Thyroid gland (tissue), 4 donors: ENCODE measurements at regions not wholly inside any gene's neighbourhood (a gene's known extent, or its start where the extent isn't known, plus 50 kb on each side); places are given as distances from the start of the nearest gene placed in this dataset.

Experiments used
- DNase-seq, 2 donors: peaks; one replicate each; pipeline ENCODE4 v3.0.0-alpha.2; 2019
- H3K27ac ChIP-seq, 3 donors: fragments of 200-600 bp; sonication (generic); 1 replicate in 2 of 3; 2 replicates in 1 of 3; pipeline ENCODE4 v1.5.1; 2016 to 2019; ENCODE audit warnings: mild to moderate bottlenecking in 1 of 3, moderate library complexity in 1 of 3
- H3K27me3 ChIP-seq: fragments of 200-600 bp; sonication (generic); one replicate; pipeline ENCODE4 v1.5.1; 2019
- H3K36me3 ChIP-seq, 2 donors: fragments of 200-600 bp; sonication (generic); one replicate each; pipeline ENCODE4 v1.5.1; 2016 to 2019
- H3K4me1 ChIP-seq, 2 donors: fragments of 200-600 bp; sonication (generic); one replicate each; pipeline ENCODE4 v1.5.1; 2017 to 2019
- H3K4me3 ChIP-seq, 3 donors: fragments of 200-600 bp; sonication (generic); replicated peaks in 1 of 3; 1 replicate in 2 of 3; 2 replicates in 1 of 3; pipeline ENCODE4 v1.5.1; 2016; ENCODE audit warnings: mild to moderate bottlenecking in 1 of 3
- H3K9me3 ChIP-seq: fragments of 200-600 bp; sonication (generic); one replicate; pipeline ENCODE4 v1.5.1; 2017
- CTCF ChIP-seq, 6 experiments: fragments of 200-600 bp in 3 of 6; fragments of 450-650 bp in 3 of 6; sonication (generic) in 3 of 6; IDR thresholded peaks; one replicate each; pipeline ENCODE4 v1.5.1; 2016 to 2019; ENCODE audit warnings: antibody characterized with exemption in 6 of 6, mild to moderate bottlenecking in 2 of 6, inconsistent platforms in 1 of 6, moderate library complexity in 1 of 6
- POLR2A ChIP-seq, 2 donors: fragments of 450-650 bp; IDR thresholded peaks; one replicate each; pipeline ENCODE4 v1.6.1; 2017; ENCODE audit warnings: antibody characterized with exemption in 2 of 2, mild to moderate bottlenecking in 2 of 2, moderate library complexity in 1 of 2
- WGBS, 2 donors: methylation state at CpG; one replicate each; pipeline ENCODE4 v1.1.5; 2017; 5-methylcytosine and 5-hydroxymethylcytosine counted together
- intact Hi-C: fragments of 100-400 bp; cut with DNase I; formaldehyde crosslinking; loops from one replicate; pipeline ENCODE4 v1.15.1; 2023

- WGBS, 2 donors, result 62 to 68% methylated on average over 3 of the region's 3 CpGs
- Histone ChIP-seq H3K9me3 (no peaks in the 10 kb centered on the region), H3K4me3 (no peak overlapping the region), H3K36me3 (no peaks in the 10 kb centered on the region), H3K27me3 (no peaks in the 10 kb centered on the region), H3K4me1 (peaks cover 0 to 27% of the 10 kb centered on the region in 2 donors), H3K27ac (peak overlapping the region; percentile 15 to 67 (median 62))
- TF ChIP-seq POLR2A (IDR thresholded peaks at IDR 0.05), result no peak
- TF ChIP-seq CTCF (IDR thresholded peaks at IDR 0.05), result no peak
- DNase-seq, result peak; percentile 50 to 77
- intact Hi-C loops, result no loop called here
These were observed 128.5 kb upstream of the HS3ST2 start for GRCh38 chr16:22685459-22685830.

- no peak for TF ChIP-seq POLR2A (IDR thresholded peaks at IDR 0.05)
- no peak for TF ChIP-seq CTCF (IDR thresholded peaks at IDR 0.05)
- Histone ChIP-seq H3K27me3 (no peaks in the 10 kb centered on the region), H3K4me3 (no peak overlapping the region), H3K36me3 (no peaks in the 10 kb centered on the region), H3K4me1 (peaks cover 0 to 27% of the 10 kb centered on the region in 2 donors), H3K27ac (no peak overlapping the region), H3K9me3 (no peaks in the 10 kb centered on the region)
- DNase-seq, result no peak
- intact Hi-C loops, result no loop called here
- WGBS, 2 donors, result 48 to 51% methylated on average over 2 of the region's 2 CpGs
These were observed 126.9 kb upstream of the HS3ST2 start for GRCh38 chr16:22687031-22687530.

GRCh38 chr16:22688463-22688862 lies 125.5 kb upstream of the HS3ST2 start:
- H3K27me3 ChIP-seq, result no peaks in the 10 kb centered on the region
- intact Hi-C loops, result no loop called here
- DNase-seq, result no peak
- TF ChIP-seq CTCF (IDR thresholded peaks at IDR 0.05), result no peak
- no peak for TF ChIP-seq POLR2A (IDR thresholded peaks at IDR 0.05)
- no peak overlapping the region for H3K27ac ChIP-seq
- no peaks in the 10 kb centered on the region for H3K36me3 ChIP-seq
- no peak overlapping the region for H3K4me3 ChIP-seq
- H3K4me1 ChIP-seq, result peaks cover 0 to 27% of the 10 kb centered on the region in 2 donors
- WGBS, 2 donors, result 91 to 92% methylated on average over 2 of the region's 2 CpGs
- H3K9me3 ChIP-seq, result no peaks in the 10 kb centered on the region

- DNase-seq, result no peak
- Histone ChIP-seq H3K27me3 (no peaks in the 10 kb centered on the region), H3K4me3 (no peak overlapping the region), H3K36me3 (no peaks in the 10 kb centered on the region), H3K9me3 (no peaks in the 10 kb centered on the region), H3K4me1 (peaks cover 0 to 25% of the 10 kb centered on the region in 2 donors), H3K27ac (no peak overlapping the region)
- TF ChIP-seq CTCF (IDR thresholded peaks at IDR 0.05) (no peak), POLR2A (IDR thresholded peaks at IDR 0.05) (no peak)
- intact Hi-C loops, result no loop called here
- WGBS, 2 donors, result 84 to 96% methylated on average over 1 of the region's 1 CpG
These were observed 125.0 kb upstream of the HS3ST2 start for GRCh38 chr16:22688930-22689329.

- H3K27me3 ChIP-seq, result no peaks in the 10 kb centered on the region
- no peak overlapping the region for H3K4me3 ChIP-seq
- H3K4me1 ChIP-seq, result peaks cover 0 to 16% of the 10 kb centered on the region in 2 donors
- 84 to 88% methylated on average over 3 of the region's 3 CpGs for WGBS, 2 donors
- no peak for DNase-seq
- no peak overlapping the region for H3K27ac ChIP-seq
- no peaks in the 10 kb centered on the region for H3K9me3 ChIP-seq
- TF ChIP-seq POLR2A (IDR thresholded peaks at IDR 0.05) (no peak), CTCF (IDR thresholded peaks at IDR 0.05) (no peak)
- H3K36me3 ChIP-seq, result no peaks in the 10 kb centered on the region
- intact Hi-C loops, result no loop called here
These were observed 122.6 kb upstream of the HS3ST2 start for GRCh38 chr16:22691335-22691734.
